GM21367 (cell line): ENCODE measurements at regions not wholly inside any gene's neighbourhood (a gene's known extent, or its start where the extent isn't known, plus 50 kb on each side); places are given as distances from the start of the nearest gene placed in this dataset.
"Not testable (repeated sequence)": the region's sequence is repeated elsewhere in the genome, so short reads cannot be mapped to it uniquely, and the experiment has no call there.

Experiments
- ATAC-seq: cut with Tn5 transposase; IDR thresholded peaks from one replicate; pipeline ENCODE4 v1.9.1; 2021; ENCODE audit not compliant: unreplicated experiment

DNA sequence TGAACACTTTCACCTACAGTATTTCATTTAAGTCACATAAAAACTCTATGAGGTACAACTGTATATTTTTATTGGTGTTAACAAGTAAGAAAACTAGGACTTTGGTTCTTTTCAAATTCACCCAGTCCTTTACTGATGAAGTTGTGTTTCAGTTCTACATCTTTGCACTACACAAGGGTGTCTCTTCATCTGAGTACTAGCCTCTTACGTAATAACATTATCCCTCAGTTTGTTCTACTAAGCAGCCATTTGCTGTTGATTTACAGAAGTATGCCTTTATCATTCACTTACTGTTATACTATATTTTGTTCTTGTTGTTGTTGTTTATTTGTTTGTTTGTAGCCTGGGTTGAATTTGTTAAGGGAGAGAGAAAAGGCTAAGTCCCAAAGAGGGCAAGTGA lies 311.9 kb downstream of the PLOD2 start:
- no peak for ATAC-seq

DNA sequence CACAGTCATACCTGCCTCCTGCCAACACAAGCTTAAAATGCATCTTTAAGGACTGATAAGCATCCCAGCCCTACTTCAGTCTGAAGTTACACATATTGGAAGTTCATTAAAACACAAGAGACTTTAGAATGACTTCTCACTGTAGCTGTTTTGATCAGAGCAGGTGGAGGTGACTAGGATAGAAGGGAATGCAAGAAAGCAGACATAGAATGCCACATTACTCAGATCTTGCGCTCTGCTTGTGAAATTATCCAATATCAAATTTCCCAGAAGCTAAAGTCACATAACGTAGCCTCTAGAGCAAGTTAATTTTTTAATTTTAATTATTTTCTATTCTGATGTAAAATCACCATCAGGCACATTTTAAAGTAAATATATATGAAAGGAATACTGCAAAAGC lies 306.5 kb downstream of the PLOD2 start:
- no peak for ATAC-seq

DNA sequence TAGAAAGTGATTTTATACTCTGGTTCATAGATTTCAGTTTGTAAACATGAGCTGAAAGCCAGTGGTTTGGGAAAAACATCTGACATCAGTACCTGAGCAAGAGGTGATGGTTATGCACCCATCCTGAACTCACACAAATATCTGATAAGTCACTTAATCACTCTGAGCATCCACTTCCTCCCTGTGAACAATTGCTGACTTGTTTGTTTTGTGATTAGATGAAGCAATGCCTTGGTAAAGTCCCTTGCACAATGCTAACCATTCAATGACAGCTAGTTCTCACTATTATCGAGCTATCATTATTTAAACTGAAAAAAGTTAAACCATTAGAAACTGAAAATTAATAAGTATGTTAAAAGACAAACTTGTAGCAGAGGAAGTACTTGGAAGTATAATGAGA lies 303.0 kb downstream of the PLOD2 start:
- ATAC-seq = no peak

DNA sequence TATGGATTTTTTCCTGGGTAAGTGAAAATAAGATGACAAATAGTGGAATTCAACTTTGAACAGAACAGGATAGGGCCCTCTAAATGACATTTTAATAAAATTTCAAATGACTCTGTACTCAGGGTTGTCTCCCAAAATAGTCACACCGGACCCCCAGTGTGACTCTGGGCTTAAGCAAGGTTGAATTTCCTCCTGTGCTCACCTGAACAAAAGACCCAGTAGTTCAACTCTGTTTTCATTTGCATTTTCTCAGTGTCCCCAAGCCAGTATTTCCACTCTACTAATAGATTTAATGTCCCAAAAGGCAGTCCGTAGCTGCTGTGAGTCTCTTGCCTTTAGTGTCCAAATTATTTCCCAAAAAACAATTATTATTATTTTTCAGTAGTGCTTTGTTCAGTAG lies 296.6 kb downstream of the PLOD2 start:
- ATAC-seq = no peak

DNA sequence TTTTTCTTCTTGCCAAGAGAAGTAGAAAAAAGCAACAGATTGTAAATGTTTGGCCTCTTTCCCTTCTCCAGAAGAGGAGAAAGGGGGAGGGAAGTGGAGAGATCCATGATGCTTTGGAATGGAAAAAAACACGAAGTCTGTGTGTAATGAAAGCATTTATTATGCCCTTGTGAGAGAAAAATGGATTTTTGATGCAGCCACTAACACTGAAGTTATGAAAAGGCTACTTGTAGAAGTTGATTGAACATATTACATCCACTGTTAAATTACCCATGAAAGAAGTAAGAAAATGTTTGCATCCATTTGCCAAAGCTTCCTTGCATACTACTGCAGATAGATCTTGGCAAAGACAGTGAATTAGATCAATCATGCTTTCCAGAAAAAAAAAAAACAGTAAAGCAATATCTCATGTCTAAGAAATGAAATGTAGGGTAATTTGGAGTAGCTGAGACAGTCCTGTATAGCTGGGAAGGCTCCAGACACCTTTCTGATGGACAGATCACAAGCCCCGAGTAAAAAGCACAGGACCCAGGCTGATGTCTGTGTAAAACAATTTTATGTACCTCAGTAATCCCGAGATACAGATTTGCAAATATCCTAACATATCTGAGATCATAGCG lies 295.5 kb downstream of the PLOD2 start:
- ATAC-seq = no peak

DNA sequence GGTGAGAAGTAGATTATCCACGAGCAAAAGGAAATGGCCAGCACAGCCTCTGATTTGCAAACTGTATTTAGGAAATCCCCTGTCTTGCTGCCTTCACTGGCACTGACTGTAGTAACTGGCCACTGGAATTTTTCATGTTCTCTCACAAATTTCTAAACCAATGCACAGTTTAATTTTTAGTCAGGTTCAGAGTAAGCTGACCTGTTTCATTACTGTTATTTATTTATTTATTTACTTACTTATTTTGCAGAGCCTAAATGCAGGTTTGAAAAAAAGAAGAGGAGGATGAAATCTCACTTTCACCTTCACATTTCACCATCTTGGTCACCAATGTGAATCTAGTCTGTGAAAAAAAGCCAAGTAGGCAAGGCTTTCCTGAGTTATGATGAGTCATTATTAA lies 291.0 kb downstream of the PLOD2 start:
- no peak for ATAC-seq

DNA sequence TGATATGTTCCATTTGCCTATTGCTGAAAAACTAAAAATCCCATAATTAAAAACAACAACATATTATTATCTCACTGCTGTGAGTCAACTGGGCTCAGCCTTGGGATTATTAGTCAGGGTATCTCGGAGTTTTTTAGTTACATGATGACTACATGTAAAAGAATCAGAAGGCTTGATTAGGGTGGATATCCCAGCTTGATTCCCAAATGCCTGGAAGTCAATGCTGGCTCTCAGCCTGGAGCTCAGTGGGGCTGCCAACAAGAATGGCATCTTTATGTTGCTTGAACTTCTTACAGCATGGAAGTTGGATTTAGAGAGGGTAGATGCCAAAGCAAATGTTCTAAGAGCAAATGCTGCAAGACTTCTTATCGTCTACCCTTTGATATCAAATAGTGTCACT lies 278.5 kb downstream of the PLOD2 start:
- no peak for ATAC-seq

DNA sequence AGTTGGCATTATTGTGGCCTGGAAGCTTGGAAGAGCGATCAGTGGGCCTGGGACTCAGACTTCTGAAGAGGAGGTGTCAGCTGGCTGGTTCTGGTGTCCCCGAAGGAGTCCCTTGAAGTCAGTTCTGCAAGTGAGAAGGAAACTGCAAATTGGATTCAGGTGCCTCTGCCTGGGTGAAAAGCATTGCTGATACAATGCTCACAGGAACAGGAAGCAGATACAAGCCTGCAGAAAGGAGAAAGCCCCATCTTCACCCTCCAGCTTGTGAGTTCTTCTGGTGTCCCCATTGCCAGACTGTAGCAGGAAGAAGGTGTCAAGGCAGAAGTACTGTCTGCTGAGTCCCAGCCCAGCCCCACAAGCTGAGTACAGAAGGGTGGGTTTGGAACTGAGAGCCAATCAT lies 271.3 kb downstream of the PLOD2 start:
- no peak for ATAC-seq

DNA sequence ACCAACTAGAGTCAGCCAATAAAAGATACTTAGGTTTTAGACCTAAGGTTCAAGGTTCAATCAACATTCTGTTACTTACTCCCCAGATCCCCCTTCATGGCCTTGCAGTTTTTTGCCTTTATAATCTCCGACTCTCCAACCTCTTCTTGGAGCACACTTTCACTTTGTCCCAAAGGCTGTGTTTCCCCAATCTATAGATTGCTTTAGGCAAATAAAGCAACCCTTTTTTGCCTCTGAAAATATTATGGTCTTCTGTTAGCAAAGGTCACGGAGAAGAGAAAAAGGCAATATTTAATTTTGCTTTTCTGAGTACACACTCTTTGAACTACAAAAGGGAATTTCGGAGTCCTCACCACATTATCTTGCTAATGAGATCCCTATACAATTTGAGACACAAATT lies 268.1 kb downstream of the PLOD2 start:
- ATAC-seq = no peak

DNA sequence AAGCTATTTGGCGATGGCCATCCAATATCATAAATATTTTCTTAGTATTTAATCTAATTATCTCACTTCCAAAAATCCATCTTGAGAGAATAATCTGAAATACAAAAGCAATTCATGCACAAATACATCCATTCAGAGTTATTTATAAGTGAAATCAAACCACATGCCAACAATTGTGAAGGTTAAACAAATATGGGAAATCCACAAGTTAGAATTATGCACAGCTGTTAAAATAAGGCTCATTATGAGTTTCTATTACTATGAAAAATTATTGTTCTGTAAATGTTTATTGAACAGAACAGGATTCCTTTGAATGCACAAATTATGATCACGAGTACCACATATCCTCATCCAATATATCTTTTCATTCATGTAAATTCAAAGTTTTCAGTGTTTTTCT lies 267.7 kb downstream of the PLOD2 start:
- ATAC-seq = no peak

DNA sequence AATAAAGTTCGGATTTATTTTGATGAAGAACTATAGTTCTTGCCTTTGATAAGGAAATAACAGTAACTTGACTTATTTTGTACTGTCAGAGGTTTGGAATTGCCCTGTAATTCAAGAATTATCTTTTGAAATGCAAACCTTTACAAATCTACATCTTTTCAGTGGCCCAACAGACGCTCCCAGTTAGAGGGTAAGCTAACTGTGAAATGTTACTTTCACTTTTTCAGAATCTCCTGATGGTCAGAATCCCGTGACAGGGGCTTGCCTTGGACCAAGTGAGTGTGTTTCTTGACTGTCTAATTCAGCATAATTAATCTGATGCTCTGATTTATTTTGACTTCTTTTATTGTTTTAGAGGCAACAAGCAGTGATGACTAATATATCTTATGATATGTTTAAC lies 262.5 kb downstream of the PLOD2 start:
- no peak for ATAC-seq

DNA sequence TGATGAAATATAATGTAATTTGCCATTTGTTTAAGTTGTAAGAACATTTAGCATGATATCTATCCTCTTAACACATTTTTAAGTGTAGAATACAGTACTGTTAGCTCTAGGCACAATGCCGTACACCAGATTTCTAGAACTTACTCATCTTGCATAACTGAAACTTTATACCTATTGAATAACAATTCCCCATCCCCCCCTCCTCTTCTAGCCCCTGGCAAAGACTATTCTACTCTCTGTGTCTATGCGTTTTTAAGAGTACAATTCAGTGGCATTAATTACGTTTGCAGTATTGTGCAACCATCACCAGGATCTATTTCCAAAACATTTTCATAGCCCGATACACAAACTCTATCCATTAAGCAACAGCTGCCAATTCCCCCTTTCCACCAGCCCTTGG lies 261.7 kb downstream of the PLOD2 start:
- ATAC-seq = no peak

DNA sequence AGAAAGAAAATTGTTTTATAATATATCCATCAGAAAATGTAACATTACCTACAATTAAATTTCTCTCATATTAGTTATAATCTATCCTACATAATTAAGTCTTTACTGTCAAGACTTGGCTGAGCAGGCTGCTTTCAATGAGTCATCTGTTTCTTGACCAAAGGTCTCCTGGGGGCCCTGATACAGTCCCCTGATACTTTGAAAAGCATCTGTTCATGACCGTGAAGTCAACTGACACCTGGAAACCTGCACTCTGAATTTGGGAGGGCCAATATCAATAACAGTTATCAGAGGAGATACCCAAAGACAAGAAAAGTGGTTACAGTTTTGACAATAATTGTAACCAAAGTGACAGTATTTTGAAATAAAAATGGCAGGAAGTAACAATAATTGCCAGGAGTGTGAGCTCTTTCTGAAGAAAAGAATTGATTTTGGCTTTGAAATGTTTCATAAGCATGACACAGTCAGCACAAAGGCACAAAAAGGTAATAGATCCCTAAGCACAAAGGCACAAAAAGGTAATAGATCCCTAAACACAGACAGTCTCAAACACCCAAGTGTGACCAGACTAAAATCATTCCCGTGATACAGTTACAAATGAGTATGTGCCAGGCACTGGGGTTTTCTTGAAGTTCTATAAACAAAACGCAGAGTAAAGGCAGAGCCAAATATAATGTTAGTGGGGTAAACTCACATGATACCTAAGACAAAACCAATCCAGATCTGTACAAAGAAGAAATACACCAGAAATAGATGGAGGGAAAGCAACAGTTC lies 260.7 kb downstream of the PLOD2 start:
- ATAC-seq = no peak

DNA sequence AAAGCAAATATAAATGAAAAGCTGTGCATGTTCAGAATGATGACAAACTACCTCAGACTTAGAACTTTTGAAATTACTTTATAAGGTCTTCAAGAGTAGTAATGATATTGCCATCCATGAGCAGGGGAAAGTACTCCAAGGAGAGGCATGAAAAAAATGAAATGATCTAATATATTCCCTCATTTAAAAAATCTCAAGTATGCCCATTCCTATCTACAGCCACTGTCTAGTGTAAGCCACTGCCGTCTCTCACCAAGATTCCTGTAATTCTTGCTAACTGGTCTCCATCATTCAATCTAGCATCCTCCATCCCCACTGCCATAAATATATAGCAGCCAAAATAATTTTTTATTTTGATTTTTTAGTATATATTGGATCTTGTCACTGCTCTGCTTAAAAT lies 258.8 kb downstream of the PLOD2 start:
- ATAC-seq = no peak

DNA sequence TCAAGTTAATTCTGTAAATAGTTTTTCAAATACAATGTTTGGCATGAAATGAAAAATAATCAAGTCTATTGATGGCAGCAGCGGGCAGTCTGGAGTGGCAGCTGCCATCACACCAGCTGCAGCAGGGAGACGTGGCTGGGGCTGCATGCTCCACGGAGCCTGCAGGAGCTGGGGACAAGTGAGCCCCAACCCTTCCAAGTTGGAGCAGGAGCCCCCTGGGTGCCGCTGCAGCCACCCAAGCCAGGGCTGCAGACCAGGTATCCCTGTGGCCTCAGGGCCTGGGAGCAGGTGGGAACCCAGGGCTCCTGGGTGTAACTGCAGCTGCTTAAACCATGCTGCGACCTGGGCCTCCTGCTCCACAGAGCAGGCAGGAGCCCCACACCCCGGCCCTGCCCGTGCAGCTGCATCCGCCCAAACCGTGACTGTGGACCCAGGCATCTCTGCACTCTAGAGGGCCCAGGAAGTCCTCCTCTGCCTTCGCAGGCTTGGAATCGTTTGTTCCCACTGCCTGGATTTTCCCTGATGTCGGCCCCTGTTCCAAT lies 257.4 kb downstream of the PLOD2 start:
- no peak for ATAC-seq

DNA sequence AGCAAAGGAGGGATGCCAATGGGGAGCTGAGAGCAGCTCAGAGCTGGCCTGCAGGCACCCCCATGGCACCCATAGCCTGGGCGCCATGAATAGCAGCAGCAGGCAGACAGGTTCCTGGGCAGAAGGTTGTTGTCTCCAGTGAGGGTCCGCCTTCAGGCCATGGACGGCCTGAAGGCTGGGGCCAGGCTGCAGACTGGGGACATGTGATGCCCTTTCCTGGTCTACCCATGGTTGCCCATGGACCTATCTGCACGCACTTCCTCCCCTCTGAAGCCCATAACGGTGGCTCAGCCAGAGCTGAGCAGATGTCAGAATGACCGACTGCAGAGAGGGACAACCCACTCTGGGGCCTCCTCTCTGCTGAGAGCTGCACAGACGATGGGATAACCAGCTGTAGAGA lies 256.8 kb downstream of the PLOD2 start:
- no peak for ATAC-seq

DNA sequence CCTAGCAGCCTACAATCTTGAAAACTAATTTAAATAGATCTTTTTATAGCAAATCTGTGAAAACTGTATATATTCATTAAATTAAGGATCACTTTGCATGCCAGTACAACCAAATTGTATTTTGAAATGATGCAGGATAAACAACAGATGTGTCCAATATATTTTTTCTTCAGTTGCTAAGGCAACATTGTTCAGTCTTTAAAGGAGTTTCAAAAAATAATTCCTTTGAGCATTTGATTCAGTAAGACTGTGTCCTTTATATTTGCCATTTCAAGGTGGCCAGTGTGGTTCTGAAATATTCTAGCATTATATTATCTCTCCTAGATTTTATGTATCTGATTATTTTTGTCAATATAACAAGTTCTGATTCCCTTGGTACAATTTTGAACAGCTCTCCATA lies 254.7 kb downstream of the PLOD2 start:
- ATAC-seq = no peak

DNA sequence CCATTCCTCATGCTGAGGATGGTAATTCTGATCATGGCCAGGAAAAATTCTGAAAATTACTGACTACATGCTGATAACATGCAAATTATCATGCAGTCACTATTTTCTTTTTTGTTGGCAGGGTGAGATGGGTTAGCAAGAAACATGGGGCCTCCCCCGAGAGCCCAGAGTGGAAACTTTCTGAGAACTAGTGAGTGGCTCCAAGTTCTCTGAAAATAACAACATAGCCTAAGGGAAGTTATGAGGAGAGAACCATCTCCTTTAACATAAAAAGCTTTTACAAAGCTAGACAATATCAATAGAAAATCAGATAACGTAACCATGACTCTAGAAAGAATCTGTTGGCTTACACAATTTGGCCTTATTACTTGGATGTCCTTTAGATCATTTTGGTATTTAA lies 254.2 kb downstream of the PLOD2 start:
- no peak for ATAC-seq

DNA sequence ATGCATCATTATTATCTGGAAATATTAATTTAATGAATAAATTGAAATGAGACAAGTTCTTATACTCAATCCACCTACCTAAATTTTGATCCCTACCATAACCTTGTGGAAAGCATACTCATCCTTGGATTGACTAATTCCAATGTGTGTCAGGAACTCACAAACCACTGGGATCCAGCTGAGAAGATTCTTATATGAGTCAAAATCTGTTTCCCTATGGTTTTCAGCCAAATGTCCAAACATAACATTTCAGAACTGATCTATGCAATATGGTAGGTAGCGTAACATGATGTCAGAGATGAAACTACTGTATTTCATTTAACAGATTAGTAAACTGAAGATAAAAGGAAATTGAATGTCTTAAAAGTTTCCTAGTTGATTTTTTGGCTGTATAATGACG lies 250.0 kb downstream of the PLOD2 start:
- ATAC-seq = no peak

DNA sequence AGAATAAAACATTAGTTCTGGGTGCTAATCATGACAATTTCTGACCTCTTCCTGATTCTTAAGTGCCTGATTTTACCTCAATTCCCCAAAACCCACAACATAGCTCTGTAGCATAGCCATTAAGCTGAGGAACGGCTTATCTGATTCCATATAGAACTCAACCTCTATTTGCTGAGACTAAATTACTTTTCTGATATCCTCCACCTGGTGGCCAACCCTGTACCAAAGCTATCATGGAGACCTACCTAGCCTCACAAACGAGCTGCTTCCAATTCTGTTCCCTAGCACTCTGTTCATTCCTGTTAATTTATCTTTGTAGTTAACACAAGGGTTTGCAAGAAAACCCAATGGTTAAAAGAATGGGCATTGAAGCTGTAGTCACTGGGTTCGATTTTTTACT lies 245.2 kb downstream of the PLOD2 start:
- no peak for ATAC-seq

DNA sequence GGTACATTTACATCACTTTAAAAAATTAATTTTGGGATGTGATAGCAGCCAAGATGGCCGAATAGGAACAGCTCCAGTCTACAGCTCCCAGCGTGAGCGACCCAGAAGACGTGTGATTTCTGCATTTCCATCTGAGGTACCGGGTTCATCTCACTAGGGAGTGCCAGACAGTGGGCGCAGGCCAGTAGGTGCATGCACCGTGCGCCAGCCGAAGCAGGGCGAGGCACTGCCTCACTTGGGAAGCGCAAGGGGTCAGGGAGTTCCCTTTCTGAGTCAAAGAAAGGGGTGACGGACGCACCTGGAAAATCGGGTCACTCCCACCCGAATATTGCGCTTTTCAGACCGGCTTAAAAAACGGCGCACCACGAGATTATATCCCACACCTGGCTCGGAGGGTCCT lies 233.2 kb downstream of the PLOD2 start:
- ATAC-seq = not testable (repeated sequence)

DNA sequence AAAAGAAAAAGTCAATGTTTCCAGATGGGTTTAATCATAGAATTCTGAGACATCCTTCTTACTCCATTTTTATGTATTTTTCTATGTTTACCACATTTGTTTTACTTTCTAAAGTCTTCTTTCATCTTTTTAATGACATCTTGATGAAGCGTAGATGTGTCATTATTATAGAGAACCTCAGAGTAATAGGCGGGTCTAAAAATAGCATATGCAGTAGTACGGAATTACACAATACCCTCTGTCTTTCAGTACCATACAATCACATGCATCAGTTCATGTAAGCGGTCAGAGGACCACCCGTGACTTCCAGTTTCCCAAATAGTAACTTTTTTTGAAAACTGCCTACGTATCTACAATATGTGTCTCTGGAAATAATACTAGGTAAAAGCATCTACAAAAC lies 224.0 kb downstream of the PLOD2 start:
- ATAC-seq = no peak

DNA sequence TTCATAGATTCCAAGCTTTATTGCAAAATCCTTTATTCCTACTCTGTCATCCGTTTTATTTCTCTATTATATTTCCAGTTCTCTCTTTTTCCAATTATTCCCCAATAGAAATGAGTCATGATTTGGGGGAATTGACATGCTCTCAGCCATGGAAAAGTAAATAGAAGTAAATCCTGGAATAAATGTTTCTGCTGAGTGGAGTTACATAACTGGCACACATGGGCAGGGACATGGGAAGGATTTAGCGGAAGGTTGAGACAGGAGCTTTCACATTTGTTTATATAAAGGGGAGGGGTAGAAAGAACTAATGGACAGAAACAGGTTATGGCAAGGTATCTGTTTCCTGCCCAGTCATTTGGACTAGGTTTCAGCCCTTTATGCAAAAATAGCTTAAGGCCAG lies 221.6 kb downstream of the PLOD2 start:
- no peak for ATAC-seq
